GM12865 (cell line): ENCODE measurements at regions not wholly inside any gene's neighbourhood (a gene's known extent, or its start where the extent isn't known, plus 50 kb on each side); places are given as distances from the start of the nearest gene placed in this dataset.

Source experiments
- DNase-seq: peaks from one replicate; pipeline ENCODE4 v3.0.0; 2010; ENCODE audit warnings: low read depth
- H3K4me3 ChIP-seq: 2 replicates; pipeline ENCODE4 v1.5.1; 2011; ENCODE audit warnings: mild to moderate bottlenecking, low read depth, low read length, control low read depth
- CTCF ChIP-seq: IDR thresholded peaks from 2 replicates; pipeline ENCODE4 v1.5.1; 2011; ENCODE audit warnings: low read length, control low read depth, low read depth, inconsistent platforms; ENCODE audit not compliant: insufficient read depth; ENCODE audit errors: missing control alignments

GRCh38 chr1:95850763-95851162 lies 616.8 kb downstream of the RWDD3 start:
- no peak for TF ChIP-seq CTCF

GRCh38 chr1:95852483-95853070 lies 618.6 kb downstream of the RWDD3 start:
- no peak for TF ChIP-seq CTCF
- no peak overlapping the region for H3K4me3 ChIP-seq
- no peak for DNase-seq

More at GRCh38 chr1:95850763-95851162, 616.8 kb downstream of the RWDD3 start:
- DNase-seq: no peak
- H3K4me3 ChIP-seq: no peak overlapping the region

GRCh38 chr1:95854457-95854856 lies 620.4 kb downstream of the RWDD3 start:
- DNase-seq: no peak
- no peak overlapping the region for H3K4me3 ChIP-seq
- TF ChIP-seq CTCF: no peak

GRCh38 chr1:95863086-95863485 lies 629.1 kb downstream of the RWDD3 start:
- H3K4me3 ChIP-seq: no peak overlapping the region
- no peak for TF ChIP-seq CTCF
- no peak for DNase-seq

- H3K4me3 ChIP-seq: no peak overlapping the region
- DNase-seq: no peak
- no peak for TF ChIP-seq CTCF
These were observed 631.8 kb downstream of the RWDD3 start for GRCh38 chr1:95865769-95866168.

GRCh38 chr1:95876276-95876675 lies 642.3 kb downstream of the RWDD3 start:
- no peak for TF ChIP-seq CTCF
- no peak for DNase-seq
- H3K4me3 ChIP-seq: no peak overlapping the region

GRCh38 chr1:95879498-95880050 lies 645.6 kb downstream of the RWDD3 start:
- H3K4me3 ChIP-seq: no peak overlapping the region
- TF ChIP-seq CTCF: no peak
- no peak for DNase-seq
